WI38 (cell line): ENCODE measurements at regions not wholly inside any gene's neighbourhood (a gene's known extent, or its start where the extent isn't known, plus 50 kb on each side); places are given as distances from the start of the nearest gene placed in this dataset.
"Not testable (repeated sequence)": the region's sequence is repeated elsewhere in the genome, so short reads cannot be mapped to it uniquely, and the experiment has no call there.

Source experiments
- H3K4me3 ChIP-seq: 2 replicates; pipeline ENCODE4 v1.5.1; 2011; ENCODE audit warnings: low read depth, mild to moderate bottlenecking, control low read depth, low read length
- CTCF ChIP-seq: IDR thresholded peaks from 2 replicates; pipeline ENCODE4 v1.5.1; 2012; ENCODE audit warnings: low read depth, mild to moderate bottlenecking, control low read depth, low read length

GRCh38 chr11:96842731-96843130, 452.9 kb downstream of the JRKL start:
- H3K4me3 ChIP-seq, result no peak overlapping the region
- TF ChIP-seq CTCF, result no peak

GRCh38 chr11:96854425-96854824, 464.6 kb downstream of the JRKL start:
- no peak overlapping the region for H3K4me3 ChIP-seq
- no peak for TF ChIP-seq CTCF

- not testable (repeated sequence) for H3K4me3 ChIP-seq
These were observed 471.9 kb downstream of the JRKL start for GRCh38 chr11:96861722-96862121.

- H3K4me3 ChIP-seq, result no peak overlapping the region
These were observed 473.7 kb downstream of the JRKL start for GRCh38 chr11:96863520-96863919.

GRCh38 chr11:96865020-96865419, 475.2 kb downstream of the JRKL start:
- no peak overlapping the region for H3K4me3 ChIP-seq
- no peak for TF ChIP-seq CTCF

More at GRCh38 chr11:96863520-96863919, 473.7 kb downstream of the JRKL start:
- TF ChIP-seq CTCF, result no peak

GRCh38 chr11:96869207-96869606, 479.4 kb downstream of the JRKL start:
- no peak for TF ChIP-seq CTCF
- H3K4me3 ChIP-seq, result no peak overlapping the region

- TF ChIP-seq CTCF, result no peak
- no peak overlapping the region for H3K4me3 ChIP-seq
These were observed 485.9 kb downstream of the JRKL start for GRCh38 chr11:96875712-96876111.

- no peak overlapping the region for H3K4me3 ChIP-seq
- no peak for TF ChIP-seq CTCF
These were observed 488.7 kb downstream of the JRKL start for GRCh38 chr11:96878299-96879051.

- H3K4me3 ChIP-seq, result not testable (repeated sequence)
These were observed 492.8 kb downstream of the JRKL start for GRCh38 chr11:96882622-96883021.
